Muscle of arm (tissue), 1 donor: ENCODE measurements at regions not wholly inside any gene's neighbourhood (a gene's known extent, or its start where the extent isn't known, plus 50 kb on each side); places are given as distances from the start of the nearest gene placed in this dataset.

Experiments used
- DNase-seq: peaks from one replicate; pipeline ENCODE4 v3.0.0-alpha.2; 2013

DNA sequence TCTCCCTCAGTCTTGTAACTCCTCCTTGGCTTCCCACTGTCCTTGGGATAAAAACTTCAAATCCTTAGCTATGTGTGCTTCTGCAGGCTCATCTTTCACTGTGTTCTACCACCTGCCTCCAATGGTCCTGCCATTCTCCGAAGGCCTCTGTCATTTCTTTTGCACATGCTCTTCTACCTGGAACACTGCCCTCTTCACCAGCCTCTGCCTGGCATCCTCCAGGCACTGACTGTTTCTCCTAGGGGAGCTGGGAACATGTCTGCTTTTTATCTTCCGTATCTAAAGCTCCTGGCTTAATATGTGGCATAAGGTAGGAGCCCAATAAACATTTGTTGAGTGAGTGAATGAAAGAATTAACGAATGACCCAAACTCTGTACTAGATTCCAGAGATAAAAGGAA is 603.3 kb upstream of the TMEM132C start:
- no peak for DNase-seq

DNA sequence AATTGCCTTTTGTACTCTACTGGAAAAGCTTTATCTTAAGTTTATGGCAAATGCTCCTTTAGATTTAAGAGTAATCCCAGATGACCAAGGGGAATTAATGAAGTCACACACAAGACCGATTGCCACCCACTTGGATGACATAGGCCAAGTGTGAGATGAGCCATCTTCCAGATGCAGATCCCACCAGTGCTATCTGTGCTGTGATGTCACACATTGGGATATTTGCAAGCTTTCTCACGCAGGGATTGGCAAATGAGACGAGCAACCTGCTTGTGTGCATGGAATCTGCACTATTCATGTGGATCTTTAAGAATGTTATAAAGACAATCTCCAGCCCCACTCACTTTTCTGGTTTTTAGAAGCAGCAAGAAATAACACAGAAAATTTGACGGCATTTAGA is 602.1 kb upstream of the TMEM132C start:
- DNase-seq = no peak

DNA sequence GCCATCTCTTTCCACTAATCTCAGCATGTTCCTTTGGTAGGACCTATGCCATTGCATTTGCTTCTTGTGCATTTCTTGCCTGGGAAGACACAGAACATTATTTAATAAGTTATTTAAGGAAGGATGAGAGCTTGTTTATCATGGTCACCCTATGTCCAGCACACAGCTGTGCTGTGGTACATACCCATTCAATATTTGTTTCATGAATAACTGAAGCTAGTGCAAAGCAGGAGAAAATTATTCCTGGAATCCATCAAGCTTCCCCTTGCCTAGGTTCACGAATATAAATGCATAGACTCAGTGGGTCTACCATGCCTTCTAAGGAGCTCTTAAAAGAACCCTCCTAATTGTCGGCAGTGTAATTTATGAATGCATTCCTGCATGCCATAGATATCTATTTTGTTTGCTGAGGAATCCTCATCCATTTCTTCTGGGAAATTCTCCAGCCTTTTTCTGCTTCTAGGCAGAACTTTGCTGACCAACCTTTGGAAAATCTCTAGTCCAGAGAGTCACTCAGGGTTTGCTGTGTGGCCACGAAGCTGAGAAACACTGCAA is 599.8 kb upstream of the TMEM132C start:
- DNase-seq = no peak

DNA sequence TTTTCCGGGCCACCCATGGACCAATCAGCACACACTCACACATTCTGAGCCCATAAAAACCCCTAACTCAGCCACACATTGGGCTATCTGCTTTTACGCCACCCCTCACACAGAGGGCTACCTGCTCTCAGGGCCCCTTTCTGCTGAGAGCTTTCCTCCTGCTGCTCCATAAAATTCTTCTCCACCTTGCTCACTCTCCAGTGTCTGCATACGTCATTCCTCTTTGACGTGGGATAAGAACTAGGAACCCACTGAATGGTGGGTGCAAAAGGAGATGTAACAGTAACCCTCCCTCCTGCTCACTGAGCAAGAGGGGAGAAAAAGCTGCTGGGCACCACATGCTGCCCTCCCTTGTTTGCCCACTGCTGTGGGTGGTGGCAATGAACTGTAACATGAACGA is 596.7 kb upstream of the TMEM132C start:
- DNase-seq = no peak

DNA sequence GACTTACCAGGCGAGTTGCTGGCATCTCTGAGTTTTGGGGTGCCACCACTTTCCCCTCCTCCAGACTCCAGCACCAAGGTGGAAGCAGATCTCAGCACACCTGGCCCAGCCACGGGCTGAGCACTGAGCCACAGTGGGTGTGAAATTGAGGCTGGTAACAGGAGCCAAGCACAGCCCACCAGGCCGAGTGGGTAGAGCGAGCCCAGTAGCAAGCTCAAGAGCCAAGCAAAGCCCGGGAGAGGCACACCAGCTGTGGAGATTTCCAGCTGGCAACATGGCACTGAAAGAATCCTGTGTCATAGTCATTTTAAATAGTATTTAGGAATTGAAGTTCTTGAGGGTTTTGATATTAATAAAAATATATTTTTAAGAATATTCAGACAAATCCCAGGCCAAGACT is 596.2 kb upstream of the TMEM132C start:
- no peak for DNase-seq

DNA sequence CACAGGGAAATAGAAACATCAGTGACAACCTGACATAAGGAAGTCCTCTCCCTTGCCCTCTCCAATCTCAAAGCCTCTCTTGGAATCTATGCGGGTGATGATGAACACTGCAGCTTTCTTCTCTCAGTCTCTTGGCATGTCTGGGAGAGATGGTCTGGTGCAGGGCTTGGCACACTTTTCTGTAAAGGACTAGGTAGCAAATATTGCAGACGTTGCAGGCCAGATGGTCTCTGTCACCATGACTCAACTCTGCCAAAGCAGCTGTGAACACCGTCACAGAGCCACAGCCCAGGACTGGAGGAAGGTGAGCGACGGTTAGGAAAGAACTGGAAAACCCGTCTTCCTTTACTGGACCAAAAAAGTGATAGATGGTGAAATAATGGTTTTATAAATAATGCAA is 591.0 kb upstream of the TMEM132C start:
- DNase-seq = no peak

DNA sequence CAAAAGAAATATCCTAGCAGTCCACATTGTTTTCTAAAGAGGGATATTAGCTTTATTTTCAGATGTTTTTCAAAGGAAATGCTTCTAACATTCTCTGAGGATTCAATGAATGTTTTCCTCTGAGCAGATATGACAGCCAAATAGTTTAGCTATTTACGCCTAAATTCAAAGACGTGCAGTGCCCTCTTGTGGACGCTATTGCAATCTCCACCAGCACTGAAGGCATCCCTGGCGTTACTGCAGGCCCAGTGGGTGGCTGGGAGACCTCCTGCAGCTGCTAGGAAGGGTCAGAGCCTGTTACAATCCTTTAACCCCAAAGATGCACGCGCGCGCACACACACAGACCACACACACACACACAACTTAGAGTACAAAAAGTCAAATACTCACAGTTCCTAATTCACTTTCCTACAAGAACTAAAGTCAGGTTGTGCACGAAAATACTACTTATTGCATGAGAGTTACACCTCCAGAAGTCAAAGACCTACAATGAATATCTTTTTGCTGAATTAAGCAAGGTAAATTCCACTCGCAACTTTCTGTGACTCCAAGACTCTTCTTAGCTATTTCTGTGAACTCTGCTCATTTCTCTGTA is 589.3 kb upstream of the TMEM132C start:
- DNase-seq = peak; percentile 83

DNA sequence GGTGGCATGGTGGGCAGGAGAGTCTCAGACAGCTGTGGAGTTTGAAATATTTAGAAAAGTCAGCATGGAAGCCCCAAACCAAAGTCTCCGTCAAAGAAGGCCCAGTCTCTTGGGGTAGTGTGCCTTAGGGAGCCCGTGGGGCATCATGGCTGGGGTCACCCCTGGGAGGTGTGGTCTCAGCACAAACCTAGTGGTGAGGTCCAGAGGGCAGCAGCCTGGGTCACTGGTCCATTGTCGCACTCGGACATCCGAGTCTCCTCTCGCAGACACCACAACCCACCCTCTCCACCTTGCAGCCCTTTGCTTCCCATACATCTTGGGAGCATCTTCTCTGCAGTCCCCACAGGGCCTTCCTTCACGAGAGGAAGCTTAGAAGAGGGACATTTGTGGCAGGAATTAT is 588.0 kb upstream of the TMEM132C start:
- DNase-seq = no peak

DNA sequence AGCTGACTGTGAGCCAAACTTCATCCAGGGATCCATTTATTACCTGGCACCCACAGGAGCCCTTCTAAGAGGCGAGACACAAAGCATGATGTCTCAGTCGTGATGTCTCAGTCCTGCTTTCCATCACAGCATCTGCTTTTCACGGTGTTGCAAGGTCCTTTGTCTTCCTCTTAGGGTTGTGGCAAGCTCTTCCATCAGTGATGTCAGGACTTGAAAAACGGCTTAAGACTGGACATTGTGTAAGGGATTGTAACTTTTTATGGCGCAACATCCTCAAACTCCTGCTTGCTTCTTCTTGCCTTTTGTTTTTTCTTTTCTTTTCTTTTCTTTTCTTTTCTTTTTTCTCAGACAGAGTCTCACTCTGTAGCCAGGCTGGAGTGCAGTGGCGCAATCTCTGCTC is 586.5 kb upstream of the TMEM132C start:
- DNase-seq = no peak

DNA sequence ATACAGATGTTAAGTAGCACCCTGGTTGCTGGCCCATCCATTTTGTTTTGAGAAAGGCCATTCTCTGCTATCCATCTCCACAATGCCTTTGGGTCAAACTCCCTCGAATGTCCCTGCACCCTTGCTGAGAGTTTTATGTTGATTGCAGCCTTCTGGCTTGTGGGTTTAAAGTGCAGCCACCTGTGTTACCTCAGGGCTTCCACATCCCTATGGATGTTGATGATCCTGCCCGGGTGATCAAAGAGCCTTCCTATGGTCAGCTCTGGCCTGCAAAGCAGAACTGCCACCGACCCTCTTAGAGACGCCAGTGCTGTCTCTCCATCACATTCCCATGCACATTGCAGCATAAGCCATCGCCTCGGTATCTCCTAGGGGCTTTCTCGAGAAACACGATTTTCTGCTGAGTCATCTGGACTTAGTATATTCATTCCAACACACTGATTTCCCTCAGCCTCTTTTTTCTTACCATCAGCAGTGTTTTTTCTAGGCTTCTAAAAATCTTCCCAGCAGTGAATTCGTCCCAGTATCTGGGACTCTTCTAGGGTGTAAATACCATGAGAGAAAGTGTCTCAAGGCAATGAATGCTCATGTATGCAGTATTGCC is 585.7 kb upstream of the TMEM132C start:
- no peak for DNase-seq

DNA sequence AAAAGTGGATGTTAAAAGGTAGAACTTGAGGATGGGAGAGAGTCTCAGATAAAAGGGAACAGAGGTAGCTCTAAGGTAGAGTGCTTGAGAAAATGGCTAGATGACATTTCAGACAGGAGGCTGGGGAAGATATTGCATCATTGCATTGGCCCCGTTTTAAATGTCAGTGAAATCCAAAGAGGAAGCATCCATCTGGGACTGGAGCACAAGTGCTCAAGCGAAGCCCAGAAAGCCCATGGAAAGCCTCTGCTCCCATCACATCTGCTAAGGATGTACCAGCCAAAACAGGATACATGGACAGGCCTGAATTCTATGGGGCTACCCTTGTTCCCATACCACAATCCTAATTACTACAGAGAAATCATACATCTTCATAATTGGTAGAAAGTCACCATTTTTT is 581.5 kb upstream of the TMEM132C start:
- peak; percentile 29 for DNase-seq

DNA sequence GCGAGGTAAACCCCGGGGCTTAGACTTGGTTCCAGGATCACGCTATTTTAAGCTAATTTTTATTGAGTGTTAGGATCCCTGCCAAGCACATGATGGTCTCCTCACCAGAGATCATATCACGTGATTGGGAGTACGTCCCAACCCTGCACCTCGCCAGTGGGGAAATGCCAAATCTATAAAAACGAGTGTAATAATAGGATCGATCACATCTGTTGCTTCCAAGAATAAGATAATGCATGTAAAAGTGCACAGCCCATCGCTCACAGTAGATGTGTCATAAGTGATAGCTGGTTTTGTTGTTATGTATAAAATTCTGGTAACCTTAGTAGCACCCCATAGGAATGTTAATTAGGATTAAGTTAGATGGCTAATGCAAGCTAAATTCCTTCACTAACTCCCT is 581.0 kb upstream of the TMEM132C start:
- peak; percentile 68 for DNase-seq

DNA sequence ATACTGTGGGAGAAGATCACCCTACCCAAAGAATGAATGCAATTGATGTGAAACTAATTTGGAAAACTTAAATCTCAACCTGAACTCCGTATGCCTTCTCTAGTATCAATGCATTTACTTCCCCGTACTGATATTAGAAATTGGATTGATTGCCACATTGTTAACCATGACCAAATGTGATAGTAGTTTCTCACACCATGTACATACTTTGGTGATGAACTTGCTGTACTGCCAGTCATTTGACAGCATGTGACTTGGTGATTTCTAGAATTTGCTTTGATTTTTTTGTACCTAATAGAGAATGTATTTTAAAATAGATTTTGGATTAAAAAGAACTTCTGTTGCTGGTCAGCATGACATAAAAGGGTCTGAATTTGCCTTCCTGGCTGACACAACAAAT is 579.8 kb upstream of the TMEM132C start:
- DNase-seq = no peak

DNA sequence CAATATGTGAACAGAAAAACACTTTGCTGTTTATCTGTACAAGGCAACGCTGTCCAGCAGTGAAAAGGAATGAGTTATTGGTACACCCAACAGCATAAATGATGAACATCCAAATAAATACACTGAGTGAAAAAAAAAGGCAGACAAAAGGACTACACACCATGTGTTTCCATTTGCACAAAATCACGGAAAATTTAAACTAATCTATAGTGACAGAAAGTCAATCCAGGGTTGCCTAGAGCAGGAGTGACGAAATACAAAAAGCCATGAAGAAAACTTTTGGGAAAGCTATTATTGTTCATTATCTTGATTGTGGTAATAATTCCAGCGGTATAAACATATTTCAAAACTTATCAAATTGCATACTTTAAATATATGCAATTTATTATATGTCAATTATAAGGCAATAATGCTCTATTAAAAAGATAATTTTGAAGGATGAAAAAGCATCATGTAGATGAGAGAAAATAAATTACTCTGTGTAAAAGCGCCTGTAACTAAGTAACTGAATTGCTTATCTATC is 578.0 kb upstream of the TMEM132C start:
- DNase-seq = no peak

DNA sequence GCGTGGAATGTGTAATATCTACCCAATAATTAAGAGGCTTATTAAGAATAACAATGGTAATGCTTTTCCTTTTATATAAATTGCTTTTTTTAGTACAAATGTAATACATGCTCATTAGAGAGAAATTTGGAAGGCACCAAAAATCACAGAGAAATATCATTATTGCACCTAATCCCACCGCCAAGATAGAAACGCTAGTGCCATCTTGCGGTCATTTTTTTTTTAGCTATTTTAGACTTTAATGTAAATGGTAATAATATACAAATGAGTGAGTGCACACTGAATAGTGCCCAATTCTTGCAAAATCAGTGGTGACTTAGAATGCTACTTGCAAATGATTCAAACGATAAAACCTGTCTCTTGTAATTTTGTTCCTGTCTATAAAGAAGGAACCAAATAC is 576.8 kb upstream of the TMEM132C start:
- no peak for DNase-seq

DNA sequence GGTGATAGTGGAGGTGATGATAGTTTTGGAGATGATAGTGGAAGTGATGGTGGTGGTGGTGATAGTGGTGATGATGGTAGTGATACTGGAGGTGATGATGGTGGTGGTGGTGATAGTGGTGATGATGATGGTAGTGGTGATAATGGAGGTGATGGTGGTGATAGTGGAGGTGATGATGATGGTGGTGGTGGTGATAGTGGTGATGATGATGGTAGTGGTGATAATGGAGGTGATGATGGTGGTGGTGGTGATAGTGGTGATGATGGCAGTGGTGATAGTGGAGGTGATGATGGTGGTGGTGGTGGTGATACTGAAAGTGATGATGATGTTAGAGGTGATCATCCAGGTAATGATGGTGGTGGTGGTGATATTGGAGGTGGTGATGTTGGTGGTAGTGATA is 570.0 kb upstream of the TMEM132C start:
- no peak for DNase-seq

DNA sequence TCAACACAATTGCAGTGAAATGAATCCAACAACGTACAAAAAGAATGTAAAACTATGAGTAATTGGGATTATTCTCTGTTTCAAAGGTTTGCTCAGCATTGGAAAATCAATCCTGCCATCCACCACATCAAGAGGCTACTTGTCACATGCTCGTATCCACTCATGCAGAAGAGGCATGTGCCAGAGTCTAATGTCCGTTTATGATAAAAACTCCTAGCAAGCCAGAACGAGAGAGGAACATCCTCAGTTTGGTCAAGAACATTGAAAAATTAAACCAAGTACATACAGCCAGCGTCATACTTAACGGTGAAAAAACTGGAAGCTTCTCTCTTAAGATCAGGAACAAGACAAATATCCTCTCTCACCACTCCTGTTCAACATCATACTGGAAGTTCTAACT is 563.9 kb upstream of the TMEM132C start:
- no peak for DNase-seq

DNA sequence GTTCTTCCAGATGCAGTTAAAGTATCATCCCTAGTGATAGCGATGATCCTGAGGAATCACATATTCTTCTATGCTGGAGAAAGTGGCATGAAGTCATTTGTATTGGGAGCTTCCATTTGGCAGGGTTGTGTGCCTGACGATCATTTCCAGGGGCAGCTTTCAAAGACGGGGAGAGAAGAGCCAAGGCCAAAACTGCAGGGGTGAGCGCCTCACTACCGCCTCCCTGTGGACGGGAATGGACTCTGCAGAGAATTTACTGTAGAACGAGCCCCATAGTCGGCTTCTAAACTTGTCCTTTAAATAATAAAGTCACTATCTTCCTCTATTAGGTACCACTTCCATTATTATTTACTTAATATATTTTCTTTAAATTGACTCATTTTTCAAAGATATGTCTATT is 555.9 kb upstream of the TMEM132C start:
- DNase-seq = no peak

DNA sequence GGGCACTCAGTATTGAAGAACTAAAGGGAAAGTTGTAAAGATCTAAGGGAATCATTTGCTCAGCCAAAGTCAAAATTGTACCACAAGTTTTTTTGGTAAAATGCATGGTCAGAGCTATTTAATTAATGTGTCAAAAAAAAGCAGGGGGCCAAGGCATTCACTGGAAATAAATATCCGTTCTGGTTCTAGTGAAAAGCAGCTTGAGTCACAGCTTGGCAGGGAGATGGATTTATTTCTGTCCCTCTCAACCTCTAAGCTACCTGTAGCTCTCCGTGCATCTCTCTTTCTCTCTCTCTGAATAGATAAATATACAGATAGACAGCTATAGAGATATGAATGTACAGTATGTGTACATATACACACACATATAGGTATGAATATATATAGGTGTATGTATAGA is 554.4 kb upstream of the TMEM132C start:
- DNase-seq = no peak

DNA sequence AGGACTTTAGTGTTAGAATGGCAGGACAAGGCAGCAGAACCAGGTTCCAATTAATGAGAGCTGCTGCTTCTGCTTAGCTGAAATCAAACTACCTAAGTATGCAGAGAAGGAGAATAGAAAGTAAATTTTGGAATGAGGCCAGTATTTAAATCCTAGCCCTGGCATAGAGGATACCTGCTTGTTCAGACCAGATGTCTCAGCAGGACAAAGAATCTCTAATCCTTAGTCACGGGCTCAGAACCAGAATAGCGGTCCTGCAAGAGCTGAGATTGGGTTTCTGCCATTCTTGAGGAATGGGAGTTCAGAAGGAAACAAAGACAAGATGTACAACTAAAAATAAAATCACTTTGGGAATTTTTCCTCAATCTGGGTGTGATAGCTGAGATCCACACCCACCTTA is 550.8 kb upstream of the TMEM132C start:
- no peak for DNase-seq

DNA sequence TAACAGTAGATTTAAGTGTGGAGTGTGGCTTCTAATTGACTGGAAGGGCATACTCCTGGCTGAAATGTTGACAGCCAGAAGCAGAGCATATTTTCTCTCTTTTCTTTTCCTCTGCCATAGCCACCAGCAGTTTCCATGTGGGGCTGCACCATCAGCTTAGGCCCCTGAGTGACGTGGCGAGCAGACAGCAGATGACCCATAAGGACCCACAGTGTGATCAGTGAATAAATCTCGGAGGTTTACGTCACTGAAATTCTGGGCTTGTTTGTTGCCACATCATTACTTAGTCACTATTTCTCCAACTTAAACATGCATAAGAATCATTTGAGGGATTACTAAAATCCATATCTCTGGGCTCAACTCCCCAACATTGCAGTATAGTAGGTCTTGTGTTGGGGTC is 549.7 kb upstream of the TMEM132C start:
- no peak for DNase-seq

DNA sequence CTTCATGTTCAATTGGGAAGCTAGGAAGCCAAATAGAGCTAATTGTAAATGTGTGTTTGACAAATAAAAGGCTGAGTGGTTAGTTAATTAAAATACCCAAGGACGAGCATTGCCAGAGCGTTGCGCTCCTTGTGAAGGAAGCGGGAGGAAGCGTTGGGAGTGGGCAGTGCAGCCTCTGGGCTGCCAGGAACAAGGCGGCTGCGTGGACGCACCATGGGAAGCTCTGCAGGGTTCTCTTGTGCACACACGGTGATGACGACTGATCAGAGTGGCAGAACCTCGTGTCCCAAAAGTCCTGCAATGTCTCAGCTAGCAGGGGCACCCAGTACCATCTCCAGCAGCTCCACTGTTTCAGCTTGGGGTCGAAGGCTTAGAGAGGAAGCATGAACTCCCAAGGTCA is 546.6 kb upstream of the TMEM132C start:
- no peak for DNase-seq

DNA sequence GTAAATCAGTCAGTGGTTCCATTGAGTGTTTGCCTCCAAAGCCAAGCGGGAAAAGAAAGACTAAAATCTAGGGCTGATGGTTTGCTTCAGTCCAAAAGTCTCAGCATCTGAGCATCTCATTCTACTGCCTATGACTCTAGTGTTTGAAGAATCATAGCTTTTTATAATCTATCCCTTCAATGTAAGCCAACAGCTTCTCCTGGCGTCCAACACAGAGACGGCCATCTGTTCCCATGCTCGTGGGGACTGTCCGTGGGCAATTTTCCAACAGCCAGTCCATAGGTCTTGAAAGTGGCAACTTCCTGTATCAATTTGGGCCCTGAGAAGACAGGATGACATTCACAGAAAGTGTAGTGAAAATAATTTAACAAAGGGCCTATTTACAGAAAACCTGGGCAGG is 544.4 kb upstream of the TMEM132C start:
- DNase-seq = no peak

DNA sequence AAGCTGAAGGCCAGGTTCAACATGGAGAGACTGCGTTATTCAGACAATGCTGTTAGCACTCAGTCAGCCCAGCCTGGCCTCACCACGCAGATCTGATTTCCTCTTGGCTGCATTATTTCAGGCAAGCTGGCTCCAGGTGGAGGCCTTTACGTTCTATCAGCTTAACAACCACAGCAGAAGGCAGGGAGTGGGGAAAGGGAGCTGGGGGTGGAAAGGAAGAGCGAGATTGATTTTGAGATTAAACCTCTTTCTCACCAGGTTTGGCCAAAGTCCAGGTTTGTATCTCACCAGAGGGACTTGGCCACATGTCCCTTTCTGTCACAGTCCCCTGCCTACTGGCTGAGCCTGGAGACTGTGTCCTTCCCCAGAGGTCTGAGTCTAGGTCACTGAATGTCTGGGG is 543.7 kb upstream of the TMEM132C start:
- no peak for DNase-seq
